Uterus (tissue), 3 donors: ENCODE measurements at regions not wholly inside any gene's neighbourhood (a gene's known extent, or its start where the extent isn't known, plus 50 kb on each side); places are given as distances from the start of the nearest gene placed in this dataset.

ENCODE experiments used
- DNase-seq, 2 donors: peaks; one replicate each; pipeline ENCODE4 v3.0.0-alpha.2; 2019 to 2020
- H3K27ac ChIP-seq, 2 donors: fragments of 200-600 bp; sonication (generic); 1 replicate in 1 of 2; 2 replicates in 1 of 2; pipeline ENCODE4 v1.5.1; 2016 to 2018
- H3K27me3 ChIP-seq, 2 donors: fragments of 200-600 bp; sonication (generic); one replicate each; pipeline ENCODE4 v1.5.1; 2018 to 2019; ENCODE audit warnings: control low read depth in 1 of 2
- H3K36me3 ChIP-seq, 2 donors: fragments of 200-600 bp; sonication (generic); one replicate each; pipeline ENCODE4 v1.5.1; 2019; ENCODE audit warnings: control low read depth in 1 of 2
- H3K4me1 ChIP-seq, 2 donors: fragments of 200-600 bp; sonication (generic); one replicate each; pipeline ENCODE4 v1.5.1; 2018 to 2019; ENCODE audit warnings: control low read depth in 1 of 2
- H3K4me3 ChIP-seq, 2 donors: fragments of 200-600 bp; sonication (generic); 1 replicate in 1 of 2; 2 replicates in 1 of 2; pipeline ENCODE4 v1.5.1; 2018 to 2019; ENCODE audit warnings: mild to moderate bottlenecking in 1 of 2
- H3K9me3 ChIP-seq, 2 donors: fragments of 200-600 bp; sonication (generic); one replicate each; pipeline ENCODE4 v1.5.1; 2019; ENCODE audit warnings: control low read depth in 1 of 2
- POLR2A ChIP-seq, 2 donors: fragments of 450-650 bp; IDR thresholded peaks; one replicate each; pipeline ENCODE4 v1.6.1; 2016; ENCODE audit warnings: antibody characterized with exemption in 2 of 2, mild to moderate bottlenecking in 1 of 2, moderate library complexity in 1 of 2
- intact Hi-C: fragments of 100-400 bp; cut with DNase I; formaldehyde crosslinking; loops from one replicate; pipeline ENCODE4 v1.15.1; 2023; ENCODE audit warnings: low total_unique reads
- TF ChIP-seq, protein P1 (sequence below), 4 experiments: fragments of 200-600 bp in 2 of 4; fragments of 450-650 bp in 2 of 4; sonication (generic) in 2 of 4; IDR thresholded peaks; one replicate each; pipeline ENCODE4 v1.5.1; 2016 to 2019; ENCODE audit warnings: antibody characterized with exemption in 4 of 4, mild to moderate bottlenecking in 2 of 4, moderate library complexity in 1 of 4
- donor health status: DM: yes; HTN: yes; CAD: no.

DNA sequence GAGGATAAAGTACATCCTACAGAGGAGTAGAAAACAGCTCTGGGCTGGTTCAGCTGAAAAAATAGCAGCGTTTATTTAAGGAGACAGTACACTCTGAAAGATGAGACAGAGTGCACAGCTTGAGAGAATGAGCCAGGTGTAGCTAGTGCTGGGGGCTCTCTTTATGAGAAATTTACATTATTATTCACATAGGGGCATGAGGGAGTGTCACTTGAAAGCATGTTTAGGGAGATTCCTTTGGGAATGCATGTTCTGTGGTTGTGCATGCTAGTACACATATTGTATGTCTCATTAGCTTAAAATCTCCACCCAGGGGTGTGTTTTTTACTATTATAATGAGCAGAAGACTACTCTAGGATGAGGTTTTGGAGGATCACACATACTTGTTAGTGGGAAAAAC, 1224.4 kb downstream of the REEP3 start:
- H3K9me3 ChIP-seq: no peaks in the 10 kb centered on the region
- TF ChIP-seq, protein P1, sequence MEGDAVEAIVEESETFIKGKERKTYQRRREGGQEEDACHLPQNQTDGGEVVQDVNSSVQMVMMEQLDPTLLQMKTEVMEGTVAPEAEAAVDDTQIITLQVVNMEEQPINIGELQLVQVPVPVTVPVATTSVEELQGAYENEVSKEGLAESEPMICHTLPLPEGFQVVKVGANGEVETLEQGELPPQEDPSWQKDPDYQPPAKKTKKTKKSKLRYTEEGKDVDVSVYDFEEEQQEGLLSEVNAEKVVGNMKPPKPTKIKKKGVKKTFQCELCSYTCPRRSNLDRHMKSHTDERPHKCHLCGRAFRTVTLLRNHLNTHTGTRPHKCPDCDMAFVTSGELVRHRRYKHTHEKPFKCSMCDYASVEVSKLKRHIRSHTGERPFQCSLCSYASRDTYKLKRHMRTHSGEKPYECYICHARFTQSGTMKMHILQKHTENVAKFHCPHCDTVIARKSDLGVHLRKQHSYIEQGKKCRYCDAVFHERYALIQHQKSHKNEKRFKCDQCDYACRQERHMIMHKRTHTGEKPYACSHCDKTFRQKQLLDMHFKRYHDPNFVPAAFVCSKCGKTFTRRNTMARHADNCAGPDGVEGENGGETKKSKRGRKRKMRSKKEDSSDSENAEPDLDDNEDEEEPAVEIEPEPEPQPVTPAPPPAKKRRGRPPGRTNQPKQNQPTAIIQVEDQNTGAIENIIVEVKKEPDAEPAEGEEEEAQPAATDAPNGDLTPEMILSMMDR (IDR thresholded peaks at IDR 0.05): no peak
- TF ChIP-seq POLR2A (IDR thresholded peaks at IDR 0.05): no peak
- H3K27ac ChIP-seq: no peak overlapping the region
- no peaks in the 10 kb centered on the region for H3K4me1 ChIP-seq
- H3K27me3 ChIP-seq: no peaks in the 10 kb centered on the region
- no peak overlapping the region for H3K4me3 ChIP-seq
- intact Hi-C loops: no loop called here
- H3K36me3 ChIP-seq: no peaks in the 10 kb centered on the region
- DNase-seq: no peak

DNA sequence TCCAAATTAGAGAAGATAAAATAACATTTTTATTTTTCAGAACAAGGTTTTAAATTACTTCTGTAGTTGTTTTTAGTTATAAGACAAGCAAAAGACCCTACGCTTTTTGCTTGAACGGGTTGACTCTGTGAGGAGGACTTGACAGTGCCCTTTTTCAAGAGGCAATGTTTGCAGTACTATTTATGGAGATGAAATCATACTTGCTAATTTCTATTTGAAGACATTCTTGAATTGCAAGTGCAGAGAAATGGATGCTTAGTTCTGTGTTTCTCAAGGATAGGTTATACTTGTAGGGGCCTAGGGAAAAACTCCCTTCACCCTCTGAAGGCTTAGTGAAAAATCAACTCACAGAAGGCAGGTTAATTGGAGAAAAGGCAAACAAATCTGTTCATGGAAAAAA, 1229.5 kb downstream of the REEP3 start:
- no peaks in the 10 kb centered on the region for H3K9me3 ChIP-seq
- no peak for DNase-seq
- no peaks in the 10 kb centered on the region for H3K27me3 ChIP-seq
- intact Hi-C loops: no loop called here
- H3K4me1 ChIP-seq: no peaks in the 10 kb centered on the region
- TF ChIP-seq, protein P1 (IDR thresholded peaks at IDR 0.05): no peak
- no peak for TF ChIP-seq POLR2A (IDR thresholded peaks at IDR 0.05)
- H3K4me3 ChIP-seq: no peak overlapping the region
- no peak overlapping the region for H3K27ac ChIP-seq
- no peaks in the 10 kb centered on the region for H3K36me3 ChIP-seq

DNA sequence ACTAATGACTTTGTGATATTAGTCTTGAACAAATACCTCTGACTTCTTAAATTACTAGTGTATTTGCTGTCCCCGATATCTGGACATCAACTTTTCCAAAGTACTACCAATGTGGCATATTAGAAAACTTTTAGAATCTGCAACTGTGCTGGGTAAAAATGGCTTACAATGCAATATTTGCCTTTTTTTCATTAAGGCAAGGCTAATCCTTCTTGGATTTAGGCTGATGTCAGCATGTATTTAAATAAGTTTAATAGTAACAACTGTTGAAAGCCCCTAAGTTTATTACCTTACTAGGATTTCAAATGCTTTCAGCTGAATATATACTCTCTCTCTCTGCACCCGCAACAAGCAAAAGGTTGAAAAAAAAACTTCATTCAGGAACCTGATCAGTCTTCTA, 1232.3 kb downstream of the REEP3 start:
- no peaks in the 10 kb centered on the region for H3K36me3 ChIP-seq
- intact Hi-C loops: no loop called here
- TF ChIP-seq, protein P1 (IDR thresholded peaks at IDR 0.05): no peak
- no peak for TF ChIP-seq POLR2A (IDR thresholded peaks at IDR 0.05)
- DNase-seq: no peak
- no peak overlapping the region for H3K27ac ChIP-seq
- H3K27me3 ChIP-seq: no peaks in the 10 kb centered on the region
- H3K4me3 ChIP-seq: no peak overlapping the region
- H3K4me1 ChIP-seq: no peaks in the 10 kb centered on the region
- H3K9me3 ChIP-seq: no peaks in the 10 kb centered on the region

DNA sequence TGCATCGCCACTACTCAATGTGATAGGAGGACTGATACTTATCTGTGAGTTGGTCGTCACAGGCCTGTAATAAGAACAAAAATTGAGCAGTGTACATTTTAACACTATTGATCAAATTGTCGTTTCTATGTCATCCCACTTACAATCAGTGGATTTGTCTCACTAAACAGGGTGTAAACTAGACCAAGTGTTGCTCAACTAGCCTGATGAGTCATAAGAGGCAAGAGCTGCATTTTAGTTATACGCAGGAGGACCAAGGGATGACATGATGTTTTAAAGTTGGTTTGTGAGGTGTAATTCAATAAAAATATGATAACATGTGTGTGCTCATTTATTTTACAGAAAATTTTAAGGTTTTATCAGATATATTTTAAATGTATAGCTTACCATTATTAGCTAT, 1239.2 kb downstream of the REEP3 start:
- TF ChIP-seq, protein P1 (IDR thresholded peaks at IDR 0.05): no peak
- TF ChIP-seq POLR2A (IDR thresholded peaks at IDR 0.05): no peak
- H3K4me3 ChIP-seq: no peak overlapping the region
- no peaks in the 10 kb centered on the region for H3K4me1 ChIP-seq
- no peaks in the 10 kb centered on the region for H3K36me3 ChIP-seq
- H3K27me3 ChIP-seq: no peaks in the 10 kb centered on the region
- H3K27ac ChIP-seq: no peak overlapping the region
- no peaks in the 10 kb centered on the region for H3K9me3 ChIP-seq
- DNase-seq: no peak
- intact Hi-C loops: no loop called here

DNA sequence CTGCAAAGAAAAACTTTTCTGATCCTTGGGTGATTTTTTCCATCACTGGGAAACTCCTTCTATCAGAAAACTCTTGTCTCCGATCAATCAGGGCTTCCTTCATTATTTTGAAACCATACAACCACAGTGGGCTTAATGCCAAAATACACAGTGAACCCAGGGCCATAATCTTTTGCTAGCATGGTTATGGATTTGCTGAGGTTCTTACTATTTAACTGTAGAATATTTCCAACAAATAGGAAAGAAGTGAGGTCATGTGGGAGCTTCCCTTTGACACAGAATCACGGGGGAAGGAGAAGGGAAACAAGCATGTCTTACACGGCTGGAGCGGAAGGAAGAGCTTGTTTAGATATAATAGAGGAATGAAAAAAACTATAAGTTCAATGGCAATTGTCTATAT, 1241.7 kb downstream of the REEP3 start:
- no peak overlapping the region for H3K27ac ChIP-seq
- TF ChIP-seq POLR2A (IDR thresholded peaks at IDR 0.05): no peak
- no peaks in the 10 kb centered on the region for H3K27me3 ChIP-seq
- no peaks in the 10 kb centered on the region for H3K9me3 ChIP-seq
- no peak overlapping the region for H3K4me3 ChIP-seq
- no peaks in the 10 kb centered on the region for H3K4me1 ChIP-seq
- intact Hi-C loops: no loop called here
- no peaks in the 10 kb centered on the region for H3K36me3 ChIP-seq
- DNase-seq: no peak

DNA sequence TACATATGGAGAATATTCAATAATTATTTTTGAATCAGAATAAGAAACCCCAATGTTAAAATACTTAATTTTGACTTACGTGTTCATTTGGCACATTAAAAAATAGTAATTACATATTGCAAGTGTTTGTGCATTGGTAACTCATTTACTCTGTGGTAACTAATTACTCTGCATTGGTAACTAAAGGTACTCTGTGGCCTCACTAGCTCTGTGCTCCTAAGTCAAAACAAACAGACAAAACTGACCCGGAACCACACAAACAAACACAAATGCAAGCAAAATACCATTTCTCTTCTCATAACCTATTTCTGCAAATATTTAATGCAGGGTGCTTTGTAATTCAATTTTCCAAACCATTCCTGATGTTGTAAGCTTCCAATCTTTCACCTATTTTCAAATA, 1244.3 kb downstream of the REEP3 start:
- Histone ChIP-seq H3K27ac (no peak overlapping the region), H3K27me3 (no peaks in the 10 kb centered on the region), H3K36me3 (no peaks in the 10 kb centered on the region), H3K9me3 (no peaks in the 10 kb centered on the region), H3K4me3 (no peak overlapping the region), H3K4me1 (no peaks in the 10 kb centered on the region)
- intact Hi-C loops: no loop called here
- DNase-seq: no peak
- TF ChIP-seq POLR2A (IDR thresholded peaks at IDR 0.05): no peak
- TF ChIP-seq, protein P1 (IDR thresholded peaks at IDR 0.05): no peak
